HG03196 (cell line): ENCODE measurements at regions not wholly inside any gene's neighbourhood (a gene's known extent, or its start where the extent isn't known, plus 50 kb on each side); places are given as distances from the start of the nearest gene placed in this dataset.
"Not testable (repeated sequence)": the region's sequence is repeated elsewhere in the genome, so short reads cannot be mapped to it uniquely, and the experiment has no call there.

Source experiments
- ATAC-seq: cut with Tn5 transposase; IDR thresholded peaks from one replicate; pipeline ENCODE4 v1.9.1; 2021; ENCODE audit not compliant: unreplicated experiment

GRCh38 chr3:187795207-187795960, 50.1 kb upstream of the BCL6 start:
- ATAC-seq: no peak

- ATAC-seq: no peak
These were observed 52.9 kb upstream of the BCL6 start for GRCh38 chr3:187798126-187798525.

DNA sequence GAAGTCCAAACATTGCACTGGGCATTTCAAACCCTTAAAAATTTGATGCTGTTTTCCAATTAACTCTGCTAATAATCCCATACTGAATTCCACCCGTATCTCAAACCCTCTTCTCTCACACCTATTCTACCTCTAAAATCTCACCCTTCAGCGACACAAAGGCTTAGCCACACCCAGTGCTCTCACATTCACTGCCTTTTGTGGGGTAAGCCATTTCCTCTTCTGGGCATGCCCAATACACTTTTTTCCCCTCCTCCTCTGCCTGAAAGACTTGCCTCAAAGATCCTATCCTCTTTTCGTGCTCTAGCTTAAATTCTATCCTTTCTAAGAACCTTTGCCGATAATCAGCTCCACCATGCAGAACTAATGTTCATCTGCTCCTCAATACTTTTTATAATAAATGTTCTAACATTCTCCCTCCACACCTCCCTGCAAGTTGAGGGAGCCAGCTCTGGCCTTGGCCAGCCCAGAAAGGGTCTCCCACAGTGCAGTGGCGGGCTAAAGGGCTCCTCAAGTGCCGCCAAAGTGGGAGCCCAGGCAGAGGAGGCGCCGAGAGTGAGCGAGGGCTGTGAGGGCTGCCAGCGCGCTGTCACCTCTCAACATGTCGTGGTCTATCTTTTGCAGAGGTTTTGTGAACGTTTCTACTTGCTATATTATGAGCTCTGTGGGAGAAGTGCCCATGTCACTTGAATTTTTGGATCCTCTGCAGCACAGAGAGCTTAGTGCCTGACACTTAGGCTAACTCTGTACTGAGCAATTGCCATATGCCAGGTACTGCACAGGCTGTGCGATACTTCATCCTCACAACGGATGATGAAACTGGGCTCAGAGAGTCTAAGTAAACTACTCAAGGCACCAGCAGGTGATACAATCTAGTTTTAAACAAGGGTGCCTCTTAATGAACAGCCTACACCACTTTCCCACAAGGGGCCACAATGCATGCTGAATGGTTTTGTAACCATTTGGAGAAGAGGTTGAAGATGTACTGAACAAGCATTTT, 53.6 kb upstream of the BCL6 start:
- no peak for ATAC-seq

DNA sequence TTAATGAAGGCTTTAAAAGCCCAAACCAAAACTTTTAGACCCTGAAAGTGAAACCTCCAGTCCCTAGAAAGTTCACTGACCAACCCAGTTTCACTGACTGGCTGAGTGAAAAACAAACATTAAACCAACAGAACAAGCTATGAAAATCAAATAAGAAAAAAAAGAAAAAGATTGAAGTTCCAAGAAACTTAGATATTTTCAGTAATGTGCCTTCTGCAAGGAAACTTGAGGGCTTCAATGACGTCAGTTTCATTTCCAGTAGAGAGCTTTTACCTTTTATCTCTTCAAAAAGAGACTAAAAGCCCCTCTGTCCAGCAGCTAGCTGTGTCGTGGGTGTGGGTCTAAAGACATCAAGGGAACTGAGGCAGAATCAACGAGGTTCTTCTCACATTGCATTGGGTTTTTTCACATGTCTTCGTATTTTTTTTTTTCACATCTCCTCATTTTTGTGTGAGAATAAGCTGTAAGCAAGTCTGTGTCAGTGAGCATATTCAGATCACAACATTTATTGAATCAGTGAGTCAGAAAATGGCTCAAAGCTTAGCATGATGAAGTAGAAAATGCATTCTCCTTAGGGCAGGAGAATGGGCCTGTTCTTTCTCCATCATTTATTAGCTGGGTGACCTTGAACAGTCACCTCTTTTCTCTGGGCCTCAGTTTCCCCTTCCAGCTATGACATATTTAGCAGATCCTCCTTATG, 54.8 kb upstream of the BCL6 start:
- peak; percentile 46 for ATAC-seq

DNA sequence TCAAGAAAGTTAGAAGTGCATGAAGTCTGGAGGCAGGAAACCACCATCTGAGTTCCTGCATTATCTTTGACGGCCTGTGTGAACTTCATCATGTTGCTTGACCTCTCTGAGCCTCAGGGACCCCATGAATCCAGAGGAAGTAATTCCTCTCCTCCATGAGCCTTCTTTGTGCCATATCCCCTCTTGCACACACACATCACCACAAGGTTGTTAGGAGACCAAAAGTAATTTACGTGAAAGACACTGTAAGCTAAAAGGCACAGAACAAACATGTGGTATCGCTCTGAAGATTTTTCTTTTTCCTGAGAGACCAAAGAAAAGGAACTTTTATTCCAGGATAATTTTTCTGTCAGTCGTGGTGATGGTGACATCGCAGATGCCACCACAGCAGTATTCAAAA, 55.9 kb upstream of the BCL6 start:
- ATAC-seq: no peak

DNA sequence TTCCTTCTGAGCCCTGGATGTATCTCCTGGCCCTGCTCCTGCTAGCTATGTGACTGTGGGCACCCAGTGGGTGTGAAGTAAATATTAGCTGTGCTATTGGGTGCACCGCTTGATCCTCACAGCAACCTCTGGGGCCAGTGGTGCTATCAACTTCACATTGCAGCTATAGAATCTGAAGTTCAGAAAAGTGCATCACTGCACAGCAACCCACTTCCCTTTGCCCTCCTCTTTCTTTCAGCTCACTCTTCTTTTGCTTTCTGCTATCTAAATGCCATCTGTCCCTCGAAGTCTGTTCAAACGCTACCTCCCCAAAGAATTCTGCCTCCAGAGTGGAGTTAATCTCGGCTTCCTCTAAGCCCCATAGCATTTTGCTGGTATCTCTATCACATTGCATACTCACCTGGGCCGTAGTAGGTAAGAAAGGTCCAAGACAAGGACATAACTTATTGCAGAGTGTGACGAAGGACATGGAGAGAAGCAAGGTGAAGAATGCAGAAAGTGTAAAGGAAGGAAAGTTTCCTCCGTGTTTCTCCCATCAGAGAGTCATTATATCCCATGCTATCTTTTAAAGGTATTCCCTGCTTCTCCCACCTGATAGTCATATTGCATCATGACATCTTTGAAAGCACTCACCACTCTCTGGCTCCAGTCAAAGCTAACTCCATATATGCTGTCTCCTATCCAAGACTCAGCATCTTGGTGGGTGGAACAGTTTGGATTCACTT, 57.1 kb upstream of the BCL6 start:
- no peak for ATAC-seq

DNA sequence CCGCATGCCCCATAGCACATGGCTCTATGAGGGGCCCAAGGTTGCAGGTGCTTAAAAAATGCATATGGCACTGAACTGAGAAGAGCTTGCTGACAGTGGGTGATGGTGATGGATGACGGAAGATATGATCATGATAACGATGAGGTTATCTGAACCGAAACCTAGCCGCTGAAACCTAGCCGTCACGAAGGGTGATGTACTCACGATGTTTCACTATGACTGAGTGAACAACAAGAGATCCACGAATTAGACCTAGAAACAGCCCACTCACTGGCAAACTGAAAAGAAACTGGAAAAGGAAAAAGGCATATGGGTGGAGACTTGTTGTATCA, 57.6 kb upstream of the BCL6 start:
- ATAC-seq: peak; percentile 90

- no peak for ATAC-seq
These were observed 59.0 kb upstream of the BCL6 start for GRCh38 chr3:187804120-187804744.

- ATAC-seq: no peak
These were observed 59.5 kb upstream of the BCL6 start for GRCh38 chr3:187804745-187805121.

DNA sequence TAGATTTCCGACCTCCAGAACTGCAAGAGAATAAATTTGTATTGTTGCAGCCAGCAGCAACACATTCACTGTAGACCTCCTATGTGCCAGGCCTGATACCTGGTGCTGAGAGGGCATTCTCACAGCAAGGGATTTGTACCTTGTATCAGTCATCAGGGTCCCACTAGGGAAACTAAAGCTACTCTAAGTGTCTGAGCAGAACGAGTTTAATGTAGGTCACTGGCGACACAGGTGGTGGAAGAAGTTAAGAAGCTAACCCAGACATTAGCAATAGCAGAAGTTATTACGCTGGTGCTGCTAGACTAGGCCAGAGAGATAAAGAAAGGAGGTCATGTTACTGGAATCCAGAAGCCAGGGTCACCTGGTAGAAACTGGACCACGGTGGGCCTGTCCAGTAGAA, 60.5 kb upstream of the BCL6 start:
- ATAC-seq: no peak

DNA sequence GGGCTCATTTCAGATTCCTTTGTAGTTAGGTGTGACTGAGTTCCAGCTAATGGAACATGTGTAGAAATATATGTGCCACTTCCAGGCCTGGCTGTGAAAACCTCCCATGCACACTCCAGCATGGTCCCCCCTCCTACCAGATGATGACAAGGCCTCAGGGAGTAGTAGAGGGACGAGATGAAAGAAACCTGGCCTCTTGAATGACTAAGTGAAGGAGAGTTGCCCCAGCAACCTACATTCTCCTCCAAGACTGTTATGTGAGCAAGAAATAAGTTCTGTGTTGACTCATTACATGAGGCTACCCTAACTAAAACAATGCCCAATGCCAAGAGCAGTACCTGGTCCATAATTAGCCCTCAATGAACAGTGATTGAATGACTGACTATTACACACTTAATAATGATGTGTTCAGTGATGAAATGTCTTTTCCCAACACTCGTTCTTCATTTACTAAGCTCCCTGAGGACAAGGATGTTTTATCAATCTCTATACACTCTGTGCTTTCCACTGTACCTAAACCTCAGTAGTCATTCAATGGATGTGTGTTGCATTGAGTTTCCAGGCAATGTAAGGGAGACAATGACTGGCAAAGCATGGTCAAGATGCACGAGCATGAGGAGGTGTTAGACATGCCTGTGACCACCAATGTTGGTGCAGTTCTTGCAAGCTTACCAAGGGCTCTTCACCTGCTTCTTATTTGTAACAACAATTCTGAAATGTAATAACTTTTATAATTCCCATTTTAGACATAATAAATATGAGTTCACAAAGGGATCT, 62.0 kb upstream of the BCL6 start:
- ATAC-seq: no peak

DNA sequence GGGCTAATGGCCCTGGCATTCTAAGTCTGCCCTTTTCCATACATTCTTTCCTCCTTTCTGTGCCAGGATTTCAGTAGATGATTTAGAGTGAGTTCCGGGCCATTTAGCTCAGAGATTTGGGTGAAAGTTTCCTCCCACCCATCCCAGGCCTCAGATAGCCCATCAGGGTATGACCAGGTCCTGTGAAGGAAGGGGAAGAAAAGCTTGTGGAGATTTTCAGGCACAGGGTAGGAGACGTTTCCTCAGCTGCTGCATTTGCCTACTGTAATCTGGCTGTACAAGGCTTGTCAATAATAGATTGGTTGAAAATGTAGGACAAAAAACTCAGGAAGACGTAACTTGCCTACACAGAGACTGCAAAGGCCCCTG, 63.2 kb upstream of the BCL6 start:
- ATAC-seq: no peak

DNA sequence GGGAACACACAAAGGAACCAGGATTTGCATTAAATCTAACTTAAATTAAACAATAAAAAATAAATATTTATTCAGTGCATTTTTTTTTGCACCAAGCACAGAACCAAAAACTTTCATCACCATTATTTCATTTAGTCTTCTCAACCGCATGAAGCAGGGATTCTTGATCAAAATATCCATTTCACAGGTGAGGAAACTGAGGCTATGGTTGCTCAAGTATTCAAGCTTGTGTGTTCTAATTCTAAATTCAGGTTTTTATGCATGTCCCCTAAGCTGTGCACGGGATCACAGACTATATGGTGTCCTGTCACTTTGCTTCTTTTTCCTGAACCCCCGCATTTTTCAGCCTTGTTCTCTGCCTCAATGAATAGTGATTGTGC, 64.3 kb upstream of the BCL6 start:
- ATAC-seq: no peak

GRCh38 chr3:187810021-187810446, 64.8 kb upstream of the BCL6 start:
- no peak for ATAC-seq

GRCh38 chr3:187811585-187812250, 66.5 kb upstream of the BCL6 start:
- no peak for ATAC-seq

DNA sequence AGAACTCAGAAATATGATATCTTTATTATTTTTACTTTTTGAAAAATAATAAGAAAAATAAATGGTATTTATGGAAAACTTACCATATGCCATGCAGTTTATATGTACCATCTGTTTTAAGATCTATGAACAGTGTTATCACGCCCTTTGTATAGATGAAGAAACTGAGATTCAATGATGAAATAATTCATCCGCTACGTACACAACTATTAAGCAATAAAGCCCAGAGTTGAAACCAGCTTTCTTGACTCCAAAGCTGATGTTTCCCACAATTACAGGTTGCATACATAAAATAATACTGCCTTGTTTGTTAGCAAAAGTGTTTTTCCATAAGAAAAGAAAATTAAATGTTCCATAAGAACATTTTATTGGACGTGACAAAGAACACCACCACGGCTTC, 67.2 kb upstream of the BCL6 start:
- ATAC-seq: no peak

- ATAC-seq: no peak
These were observed 67.9 kb upstream of the BCL6 start for GRCh38 chr3:187813198-187813597.

GRCh38 chr3:187817766-187818165, 72.5 kb upstream of the BCL6 start:
- ATAC-seq: not testable (repeated sequence)

DNA sequence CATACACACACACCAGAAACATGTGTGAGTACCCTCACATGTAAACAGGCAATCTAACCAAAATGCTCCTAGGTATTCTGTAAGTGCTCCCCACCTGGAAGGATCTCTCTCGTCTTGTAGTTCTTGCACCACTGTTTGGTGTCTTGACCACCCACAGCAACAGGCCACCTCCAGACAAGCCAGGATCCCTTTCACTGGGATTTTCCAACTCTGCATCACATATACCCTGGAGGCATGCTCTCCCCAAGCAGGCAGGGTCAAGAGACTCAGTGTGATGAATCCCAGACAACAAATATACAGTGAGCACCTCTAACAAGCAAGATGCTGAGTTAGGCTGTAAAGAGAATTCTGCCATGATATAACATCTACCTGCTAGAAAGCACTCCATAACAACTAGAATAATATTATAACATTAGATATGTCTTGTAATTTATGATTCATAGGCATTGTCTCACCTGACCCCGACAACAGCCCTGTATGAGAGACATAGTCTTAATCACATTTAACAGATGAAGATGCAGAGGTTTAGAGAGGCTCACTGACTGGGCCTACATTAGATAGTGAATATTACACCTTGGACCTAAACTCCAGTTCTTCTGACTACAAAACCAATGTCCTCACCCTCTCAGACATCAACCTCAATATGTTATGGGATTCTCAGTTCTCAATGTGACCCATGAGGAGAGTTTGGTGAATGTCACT, 76.5 kb upstream of the BCL6 start:
- ATAC-seq: no peak
